HepG2 (cell line): ENCODE measurements at regions not wholly inside any gene's neighbourhood (a gene's known extent, or its start where the extent isn't known, plus 50 kb on each side); places are given as distances from the start of the nearest gene placed in this dataset.

ENCODE experiments used
- ARID2 ChIP-seq: sonication (generic); formaldehyde crosslinking; IDR thresholded peaks from 2 replicates; pipeline ENCODE4 v1.8.1; 2022; ENCODE audit warnings: mild to moderate bottlenecking, missing genetic modification reagents, borderline replicate concordance
- ATF3 ChIP-seq: sonication (generic); formaldehyde crosslinking; IDR thresholded peaks from 2 replicates; pipeline ENCODE4 v1.4.0; 2020; ENCODE audit warnings: missing genetic modification reagents
- CREB1 ChIP-seq, 2 experiments: fragments of 450-650 bp in 1 of 2; IDR thresholded peaks; 2 replicates each; pipeline ENCODE4 v1.6.1; 2016 to 2017; ENCODE audit warnings: control low read depth in 1 of 2, mild to moderate bottlenecking in 1 of 2, missing compliant biosample characterization in 1 of 2, missing genetic modification characterization in 1 of 2
- MAZ ChIP-seq, 2 experiments: sonication (generic) in 1 of 2; formaldehyde crosslinking in 1 of 2; IDR thresholded peaks; 2 replicates each; pipeline versions ENCODE4 v1.5.0 to v1.6.1; 2012 to 2020; ENCODE audit warnings: low read depth in 2 of 2, mild to moderate bottlenecking in 2 of 2, borderline replicate concordance in 1 of 2, improper control_type of control experiment in 1 of 2, low read length in 1 of 2, missing genetic modification reagents in 1 of 2, moderate library complexity in 1 of 2
- NR3C1 ChIP-seq: sonication (generic); formaldehyde crosslinking; IDR thresholded peaks from 2 replicates; pipeline ENCODE4 v1.4.0; 2020; ENCODE audit warnings: missing genetic modification reagents
- SMC3 ChIP-seq: IDR thresholded peaks from 2 replicates; pipeline ENCODE4 v1.6.1; 2011; ENCODE audit warnings: low read length, improper control_type of control experiment
- TERF1 ChIP-seq: sonication (generic); formaldehyde crosslinking; IDR thresholded peaks from 2 replicates; pipeline ENCODE4 v1.8.0; 2022; ENCODE audit warnings: mild to moderate bottlenecking, missing genetic modification reagents, moderate library complexity

GRCh38 chr16:64138006-64138405 is 983.9 kb downstream of the CDH11 start:
- TF ChIP-seq ARID2 (CRISPR knock-in tag) (no peak), NR3C1 (CRISPR knock-in tag) (no peak), CREB1 (IDR thresholded peaks at IDR 0.05) (no peak), CREB1 (CRISPR knock-in tag; IDR thresholded peaks at IDR 0.05) (no peak), MAZ (IDR thresholded peaks at IDR 0.05; ENCODE audit: borderline replicate concordance, low read depth, low read length) (no peak), MAZ (CRISPR knock-in tag; IDR thresholded peaks at IDR 0.05; ENCODE audit: low read depth) (no peak), ATF3 (CRISPR knock-in tag) (no peak), SMC3 (no peak), TERF1 (CRISPR knock-in tag) (no peak)
